ENCODE measurements at regions not wholly inside any gene's neighbourhood (a gene's known extent, or its start where the extent isn't known, plus 50 kb on each side); places are given as distances from the start of the nearest gene placed in this dataset.

DNA sequence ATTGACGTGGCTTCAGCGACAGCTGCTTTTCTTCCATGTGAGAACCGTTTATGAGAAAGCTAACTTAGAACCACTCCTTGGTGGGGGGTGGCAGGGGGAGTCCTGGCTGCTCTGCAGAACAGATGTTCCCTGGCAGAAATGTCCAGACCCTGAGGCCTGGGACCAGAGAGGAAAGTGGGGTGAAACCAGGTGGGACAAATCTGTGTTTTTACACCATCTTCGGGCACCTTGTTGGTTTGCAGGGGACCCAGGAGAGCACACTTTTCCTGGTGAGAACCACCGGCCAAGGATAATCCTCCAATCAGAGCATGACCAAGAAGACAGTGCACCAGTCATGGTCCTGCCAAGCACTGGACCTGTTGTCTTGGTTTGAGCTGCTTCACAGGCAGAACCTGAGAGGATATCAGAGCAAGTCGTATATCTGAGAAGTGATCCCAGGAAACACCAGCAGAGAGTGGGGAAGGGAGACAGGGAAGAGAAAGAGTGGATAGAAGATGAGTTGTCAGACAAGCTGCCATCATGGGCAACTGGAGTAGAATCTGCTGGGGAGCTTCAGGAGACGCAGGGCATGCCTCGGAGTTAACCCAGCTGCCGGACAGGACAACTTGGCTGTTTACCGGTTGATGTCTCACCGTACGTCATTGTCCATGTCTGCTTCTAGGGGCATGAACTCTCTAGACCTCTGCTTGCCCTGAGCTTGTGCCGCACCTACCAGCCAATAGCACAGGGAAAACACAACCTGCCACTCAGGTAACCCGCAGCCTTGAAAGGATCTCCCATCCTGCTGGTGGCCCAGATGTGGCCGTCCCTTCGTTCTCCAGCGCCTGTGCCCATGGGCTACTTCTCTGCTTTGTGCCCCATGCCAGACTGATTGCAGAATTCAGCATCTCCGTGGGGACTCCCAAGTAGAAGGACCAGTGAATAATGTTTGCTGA lies 178.4 kb upstream of the MVB12B start:
- H3K36me3 ChIP-seq (replicated peaks in 1 of 2), result no peaks in the 10 kb centered on the region
- H3K27me3 ChIP-seq, result no peaks in the 10 kb centered on the region
- H3K27ac ChIP-seq, result no peak overlapping the region
- intact Hi-C loops (cut with DNase I), result no loop called here
- 79 to 85% (median 82%) methylated on average over 13 to 18 of the region's 18 CpGs for WGBS, 4 donors
- H3K9me3 ChIP-seq (replicated peaks in 1 of 3), result no peaks in the 10 kb centered on the region
- TF ChIP-seq, protein P1, sequence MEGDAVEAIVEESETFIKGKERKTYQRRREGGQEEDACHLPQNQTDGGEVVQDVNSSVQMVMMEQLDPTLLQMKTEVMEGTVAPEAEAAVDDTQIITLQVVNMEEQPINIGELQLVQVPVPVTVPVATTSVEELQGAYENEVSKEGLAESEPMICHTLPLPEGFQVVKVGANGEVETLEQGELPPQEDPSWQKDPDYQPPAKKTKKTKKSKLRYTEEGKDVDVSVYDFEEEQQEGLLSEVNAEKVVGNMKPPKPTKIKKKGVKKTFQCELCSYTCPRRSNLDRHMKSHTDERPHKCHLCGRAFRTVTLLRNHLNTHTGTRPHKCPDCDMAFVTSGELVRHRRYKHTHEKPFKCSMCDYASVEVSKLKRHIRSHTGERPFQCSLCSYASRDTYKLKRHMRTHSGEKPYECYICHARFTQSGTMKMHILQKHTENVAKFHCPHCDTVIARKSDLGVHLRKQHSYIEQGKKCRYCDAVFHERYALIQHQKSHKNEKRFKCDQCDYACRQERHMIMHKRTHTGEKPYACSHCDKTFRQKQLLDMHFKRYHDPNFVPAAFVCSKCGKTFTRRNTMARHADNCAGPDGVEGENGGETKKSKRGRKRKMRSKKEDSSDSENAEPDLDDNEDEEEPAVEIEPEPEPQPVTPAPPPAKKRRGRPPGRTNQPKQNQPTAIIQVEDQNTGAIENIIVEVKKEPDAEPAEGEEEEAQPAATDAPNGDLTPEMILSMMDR (IDR thresholded peaks at IDR 0.05), result no peak
- no peak for TF ChIP-seq POLR2A (IDR thresholded peaks at IDR 0.05)
- no peak overlapping the region for H3K4me3 ChIP-seq
- peak in 2 of 7 donors; percentile 5 to 35 for DNase-seq
- H3K4me1 ChIP-seq (replicated peaks in 1 of 2), result no peaks in the 10 kb centered on the region

DNA sequence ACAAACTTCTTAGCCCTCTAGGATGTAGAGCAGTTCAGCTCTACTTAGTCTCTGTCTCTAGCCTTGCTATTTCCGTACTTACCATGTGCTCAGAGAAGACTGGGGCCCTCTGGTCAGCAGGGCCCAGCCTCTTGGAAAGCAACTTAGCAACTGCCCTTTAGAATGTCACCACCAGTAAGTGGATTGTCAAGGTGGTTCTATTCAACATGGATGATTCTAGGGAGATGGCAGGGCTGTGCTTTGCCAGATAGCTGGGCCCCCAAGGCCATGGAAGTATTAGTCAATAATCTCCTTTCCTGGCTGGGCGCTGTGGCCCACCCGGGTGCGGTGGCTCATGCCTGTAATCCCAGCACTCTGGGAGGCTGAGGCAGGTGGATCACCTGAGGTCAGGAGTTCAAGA lies 177.6 kb upstream of the MVB12B start:
- no peaks in the 10 kb centered on the region for H3K36me3 ChIP-seq (replicated peaks in 1 of 2)
- TF ChIP-seq, protein P1 (IDR thresholded peaks at IDR 0.05), result no peak
- no peak for TF ChIP-seq POLR2A (IDR thresholded peaks at IDR 0.05)
- no peaks in the 10 kb centered on the region for H3K4me1 ChIP-seq (replicated peaks in 1 of 2)
- no peaks in the 10 kb centered on the region for H3K9me3 ChIP-seq (replicated peaks in 1 of 3)
- intact Hi-C loops (cut with DNase I), result no loop called here
- H3K4me3 ChIP-seq, result no peak overlapping the region
- H3K27me3 ChIP-seq, result no peaks in the 10 kb centered on the region
- WGBS, 4 donors, result 75 to 89% (median 83%) methylated on average over 4 of the region's 4 CpGs
- H3K27ac ChIP-seq, result no peak overlapping the region
- peak in 2 of 7 donors; percentile 1 to 2 for DNase-seq

DNA sequence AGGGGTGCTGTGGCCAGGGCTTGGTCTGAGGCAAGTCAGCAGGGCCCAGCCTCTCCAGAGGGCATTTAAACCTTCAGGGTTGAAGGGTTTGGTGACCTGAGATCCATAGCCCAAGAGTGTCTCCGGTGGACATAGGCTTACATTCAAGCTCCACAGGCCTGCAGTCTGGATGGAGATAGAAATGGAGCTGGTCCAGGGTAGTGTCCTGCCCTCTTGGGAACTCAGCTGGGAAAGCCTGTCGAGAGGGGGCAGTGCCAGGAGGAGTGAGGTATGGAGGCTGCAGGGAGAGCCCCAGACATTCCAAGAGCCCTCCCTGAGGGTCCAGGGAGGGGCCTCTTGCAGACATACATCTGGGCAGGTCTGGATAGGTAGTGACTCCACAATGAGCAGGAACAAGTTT lies 177.0 kb upstream of the MVB12B start:
- TF ChIP-seq, protein P1 (IDR thresholded peaks at IDR 0.05), result no peak
- no peak for TF ChIP-seq POLR2A (IDR thresholded peaks at IDR 0.05)

DNA sequence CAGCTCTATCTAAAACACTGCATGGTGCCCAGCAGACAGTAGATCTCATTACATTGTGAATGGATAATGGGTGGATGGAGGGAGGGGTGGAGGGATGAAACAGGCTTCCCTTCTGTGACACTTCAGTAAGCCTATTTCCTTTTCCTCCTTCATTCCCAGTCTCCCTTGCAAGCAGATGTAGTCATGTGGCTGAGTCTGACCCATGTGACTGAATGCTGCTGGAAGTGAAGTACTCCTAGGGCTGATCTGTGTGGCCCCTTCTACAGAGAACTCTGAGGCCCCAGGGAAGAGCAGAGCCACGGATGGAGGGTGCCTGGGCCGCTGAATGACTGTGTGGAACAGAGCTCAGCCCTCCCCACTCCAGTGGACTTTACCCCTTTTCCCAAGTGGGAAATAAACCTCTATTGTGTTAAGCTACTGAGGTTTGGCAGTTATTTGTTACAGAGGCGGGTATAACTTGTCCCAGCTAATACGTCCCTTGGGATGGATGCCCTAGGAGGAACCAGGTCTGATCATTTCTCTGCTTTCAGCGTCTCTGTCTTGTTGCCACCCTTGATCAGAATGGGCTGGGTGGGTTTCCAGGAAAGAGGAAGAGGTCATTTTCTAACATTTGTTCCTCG lies 176.1 kb upstream of the MVB12B start:
- WGBS, 4 donors, result 75 to 81% (median 78%) methylated on average over 6 of the region's 6 CpGs
- Histone ChIP-seq H3K9me3 (replicated peaks in 1 of 3) (no peaks in the 10 kb centered on the region), H3K4me1 (replicated peaks in 1 of 2) (no peaks in the 10 kb centered on the region), H3K27me3 (no peaks in the 10 kb centered on the region), H3K4me3 (no peak overlapping the region), H3K27ac (no peak overlapping the region), H3K36me3 (replicated peaks in 1 of 2) (no peaks in the 10 kb centered on the region)
- DNase-seq, result peak in 2 of 7 donors; percentile 0 to 29
- TF ChIP-seq, protein P1 (IDR thresholded peaks at IDR 0.05), result no peak
- TF ChIP-seq POLR2A (IDR thresholded peaks at IDR 0.05), result no peak
- intact Hi-C loops (cut with DNase I), result no loop called here

More for the DNA sequence above, 177.0 kb upstream of the MVB12B start:
- Histone ChIP-seq H3K27me3 (no peaks in the 10 kb centered on the region), H3K9me3 (replicated peaks in 1 of 3) (no peaks in the 10 kb centered on the region), H3K36me3 (replicated peaks in 1 of 2) (no peaks in the 10 kb centered on the region), H3K27ac (no peak overlapping the region), H3K4me3 (no peak overlapping the region), H3K4me1 (replicated peaks in 1 of 2) (no peaks in the 10 kb centered on the region)
- intact Hi-C loops (cut with DNase I), result no loop called here
- WGBS, 4 donors, result 76 to 91% (median 78%) methylated on average over 2 of the region's 2 CpGs
- peak in 3 of 7 donors; percentile 6 to 37 (median 9) for DNase-seq
